Fibroblast of lung (primary cell): ENCODE measurements at regions not wholly inside any gene's neighbourhood (a gene's known extent, or its start where the extent isn't known, plus 50 kb on each side); places are given as distances from the start of the nearest gene placed in this dataset.

Source experiments
- EZH2 ChIP-seq: IDR thresholded peaks from 2 replicates; pipeline ENCODE4 v1.5.1; 2012; ENCODE audit warnings: low read length, control low read depth, mild to moderate bottlenecking; ENCODE audit errors: missing control alignments
- TF ChIP-seq, protein P1 (sequence below), 2 donors: IDR thresholded peaks in 1 of 2; conservative IDR thresholded peaks in 1 of 2; 1 replicate in 1 of 2; 2 replicates in 1 of 2; pipeline ENCODE4 v1.5.1; 2011 to 2012; ENCODE audit warnings: low read length in 2 of 2, control low read depth in 1 of 2, inconsistent platforms in 1 of 2, low read depth in 1 of 2, mild to moderate bottlenecking in 1 of 2

DNA sequence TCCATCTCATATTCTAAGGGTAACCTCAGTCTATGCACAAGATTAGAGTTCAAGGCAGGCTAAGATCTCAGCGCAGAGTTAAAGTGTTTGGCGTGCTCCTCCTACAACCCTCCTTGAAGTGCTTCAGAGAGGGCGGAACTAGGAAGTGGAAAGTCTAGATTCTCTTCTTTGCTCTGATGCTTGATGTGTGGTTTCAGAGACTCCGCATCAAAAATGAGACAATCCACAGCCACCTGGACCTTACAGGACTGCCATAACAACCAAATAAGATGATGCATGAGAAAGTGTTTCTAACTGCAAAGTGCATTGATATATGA, 161.3 kb upstream of the ATP11B start:
- TF ChIP-seq EZH2, result no peak
- TF ChIP-seq, protein P1, sequence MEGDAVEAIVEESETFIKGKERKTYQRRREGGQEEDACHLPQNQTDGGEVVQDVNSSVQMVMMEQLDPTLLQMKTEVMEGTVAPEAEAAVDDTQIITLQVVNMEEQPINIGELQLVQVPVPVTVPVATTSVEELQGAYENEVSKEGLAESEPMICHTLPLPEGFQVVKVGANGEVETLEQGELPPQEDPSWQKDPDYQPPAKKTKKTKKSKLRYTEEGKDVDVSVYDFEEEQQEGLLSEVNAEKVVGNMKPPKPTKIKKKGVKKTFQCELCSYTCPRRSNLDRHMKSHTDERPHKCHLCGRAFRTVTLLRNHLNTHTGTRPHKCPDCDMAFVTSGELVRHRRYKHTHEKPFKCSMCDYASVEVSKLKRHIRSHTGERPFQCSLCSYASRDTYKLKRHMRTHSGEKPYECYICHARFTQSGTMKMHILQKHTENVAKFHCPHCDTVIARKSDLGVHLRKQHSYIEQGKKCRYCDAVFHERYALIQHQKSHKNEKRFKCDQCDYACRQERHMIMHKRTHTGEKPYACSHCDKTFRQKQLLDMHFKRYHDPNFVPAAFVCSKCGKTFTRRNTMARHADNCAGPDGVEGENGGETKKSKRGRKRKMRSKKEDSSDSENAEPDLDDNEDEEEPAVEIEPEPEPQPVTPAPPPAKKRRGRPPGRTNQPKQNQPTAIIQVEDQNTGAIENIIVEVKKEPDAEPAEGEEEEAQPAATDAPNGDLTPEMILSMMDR (conservative IDR thresholded peaks at IDR 0.05 in 1 of 2, IDR thresholded peaks at IDR 0.05 in 1 of 2; ENCODE audit: low read depth in 1 of 2, low read length in 2 of 2), result no peak
